ENCODE measurements at regions not wholly inside any gene's neighbourhood (a gene's known extent, or its start where the extent isn't known, plus 50 kb on each side); places are given as distances from the start of the nearest gene placed in this dataset.

GRCh38 chr3:41018855-41019254 lies 180.4 kb upstream of the CTNNB1 start:
- in situ Hi-C loops (cut with MboI; ENCODE audit: low sequenced_read_pairs): no loop called here

- in situ Hi-C loops (cut with MboI; ENCODE audit: low sequenced_read_pairs): no loop called here
Measured at GRCh38 chr3:41024031-41024836, 175.1 kb upstream of the CTNNB1 start.

DNA sequence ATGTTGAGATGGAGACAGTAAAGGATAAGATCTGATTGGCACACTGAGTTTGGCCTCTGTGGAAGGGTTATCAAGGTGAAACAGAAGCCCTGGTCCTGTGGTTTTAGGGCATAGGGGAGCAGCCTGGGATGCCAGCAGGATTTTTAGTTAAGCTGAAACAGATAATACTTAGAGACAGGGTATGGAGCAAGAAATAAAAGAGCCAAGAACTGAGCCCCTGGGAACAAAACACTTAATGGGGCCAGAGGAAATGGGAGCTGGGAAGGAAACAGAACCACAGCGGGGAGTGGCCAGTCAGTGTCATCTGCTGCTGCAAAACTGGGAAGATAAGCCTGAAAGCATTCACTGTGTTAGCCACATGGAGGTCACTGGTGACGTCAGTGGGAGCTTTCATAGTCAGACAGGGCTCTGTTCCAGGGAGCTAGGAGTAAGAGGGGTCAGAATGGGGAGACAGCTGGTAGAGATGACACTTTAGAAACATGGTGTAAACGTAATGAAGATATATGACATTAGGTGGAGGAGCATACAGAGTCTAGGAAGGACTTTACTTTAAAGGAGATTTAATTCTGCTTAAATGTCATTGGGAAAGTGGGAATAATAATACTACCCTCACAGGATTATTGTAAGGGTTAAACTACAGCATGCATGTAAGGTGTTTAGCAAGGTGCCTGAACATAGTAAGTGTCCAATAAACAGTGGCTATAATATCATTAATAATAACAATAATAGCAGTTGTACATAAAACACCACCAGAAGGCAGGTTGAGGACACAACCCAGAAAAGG lies 172.7 kb upstream of the CTNNB1 start:
- in situ Hi-C loops (cut with MboI; ENCODE audit: low sequenced_read_pairs): no loop called here

GRCh38 chr3:41029356-41029755 lies 169.9 kb upstream of the CTNNB1 start:
- in situ Hi-C loops (cut with MboI; ENCODE audit: low sequenced_read_pairs): no loop called here

GRCh38 chr3:41030220-41030619 lies 169.1 kb upstream of the CTNNB1 start:
- in situ Hi-C loops (cut with MboI; ENCODE audit: low sequenced_read_pairs): no loop called here

DNA sequence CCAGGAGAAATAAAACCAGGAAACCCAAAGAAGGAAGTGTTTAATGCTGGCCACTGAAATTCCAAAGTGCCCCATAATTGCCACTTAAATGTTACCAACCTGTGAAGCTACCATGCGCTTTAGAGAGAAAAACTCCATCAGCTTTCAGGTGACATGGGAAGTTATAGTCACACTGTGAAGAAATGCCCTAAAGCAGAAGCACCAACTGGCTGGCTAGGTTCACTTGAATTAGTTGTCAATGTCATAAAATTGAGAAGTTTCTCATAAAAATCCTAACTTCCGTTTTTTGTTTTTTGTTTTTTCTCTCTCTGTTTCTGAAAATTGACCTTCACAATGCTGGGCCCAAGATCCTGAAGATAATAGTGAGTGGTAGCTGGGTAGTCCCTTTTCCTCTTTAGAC lies 167.9 kb upstream of the CTNNB1 start:
- in situ Hi-C loops (cut with MboI; ENCODE audit: low sequenced_read_pairs): no loop called here

DNA sequence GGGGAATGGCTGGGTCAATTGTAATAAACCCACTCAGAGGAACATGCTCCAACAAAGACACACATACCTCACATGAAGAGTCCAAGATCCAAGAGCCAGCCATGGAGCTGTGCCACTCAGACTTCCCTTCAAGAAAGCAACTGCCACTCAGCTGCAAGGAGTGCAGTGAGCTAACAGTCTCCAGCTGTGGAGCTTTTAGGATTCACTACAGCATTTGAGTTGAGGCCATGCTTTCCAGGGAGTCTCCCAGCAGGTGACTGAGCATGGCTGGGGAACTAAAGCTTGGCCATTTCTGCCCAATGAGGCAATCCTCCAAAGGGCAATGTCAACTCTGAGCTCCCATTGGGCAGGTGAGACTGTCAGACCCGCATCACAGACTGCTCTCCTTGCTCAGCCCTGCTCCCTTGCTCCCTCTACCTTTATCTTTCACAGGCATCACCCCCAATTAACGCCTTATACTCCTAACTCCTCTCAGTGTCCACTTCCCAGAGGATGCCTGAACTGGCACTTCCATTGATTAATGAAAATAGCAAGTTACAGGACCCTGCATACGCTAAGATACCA lies 165.3 kb upstream of the CTNNB1 start:
- in situ Hi-C loops (cut with MboI; ENCODE audit: low sequenced_read_pairs): no loop called here

DNA sequence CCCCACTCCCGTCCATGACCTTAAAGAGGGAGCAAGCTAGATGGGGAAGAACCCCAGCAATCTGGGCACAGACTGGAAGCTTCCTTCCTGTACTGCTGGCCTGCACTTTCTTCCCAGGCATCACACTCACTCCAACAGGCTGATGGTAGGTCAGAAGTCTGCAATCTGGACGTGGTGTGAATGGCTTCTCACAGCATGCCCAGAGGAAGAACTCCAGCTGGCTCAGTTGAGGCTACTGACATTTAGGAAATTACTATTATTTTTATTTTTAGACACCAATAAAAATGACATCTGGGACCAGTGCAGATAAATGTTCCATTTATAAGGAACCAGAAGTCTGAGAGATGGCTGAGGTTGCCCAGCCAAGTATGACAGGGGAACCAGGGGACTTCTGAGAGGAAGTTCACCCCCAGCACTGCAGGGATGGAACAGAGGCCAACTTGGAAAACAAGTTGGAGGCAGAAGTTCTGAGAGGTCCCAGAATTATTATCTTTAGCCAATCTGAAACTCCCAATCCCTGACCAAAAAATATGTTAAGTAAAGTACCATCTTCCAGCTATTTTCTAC lies 163.8 kb upstream of the CTNNB1 start:
- in situ Hi-C loops (cut with MboI; ENCODE audit: low sequenced_read_pairs): no loop called here

DNA sequence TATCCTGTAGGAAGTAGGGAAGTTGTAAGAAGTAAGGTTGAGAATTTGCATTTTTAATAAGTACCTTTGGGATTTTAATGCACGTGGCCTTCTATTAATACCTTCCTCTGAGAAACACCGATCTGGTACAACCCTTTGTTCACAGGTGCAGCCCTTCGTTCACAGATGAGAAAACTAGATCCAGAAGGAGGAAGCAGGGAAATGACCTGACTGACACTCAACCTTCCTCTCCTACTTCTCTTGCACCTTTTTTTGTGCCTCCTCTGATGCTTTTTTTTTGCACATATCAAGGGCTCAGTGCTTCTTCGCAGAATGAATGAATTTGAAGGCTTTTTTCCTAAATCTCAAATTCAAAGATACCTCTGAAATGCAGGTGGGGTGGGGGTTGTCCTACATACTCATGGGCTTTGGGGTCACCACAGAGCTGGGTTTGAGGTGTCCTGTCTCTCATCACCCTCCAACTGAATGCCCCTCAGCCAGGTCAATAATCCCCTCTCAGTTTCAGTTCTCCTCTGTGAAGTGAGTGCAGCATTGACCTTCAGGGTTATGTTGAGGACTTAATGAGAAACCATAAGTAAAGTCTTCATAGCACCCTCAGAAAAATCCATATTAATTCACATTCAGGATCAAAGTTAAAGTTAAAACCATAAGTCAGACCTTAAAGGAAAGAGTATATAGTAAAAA lies 161.5 kb upstream of the CTNNB1 start:
- in situ Hi-C loops (cut with MboI; ENCODE audit: low sequenced_read_pairs): no loop called here

DNA sequence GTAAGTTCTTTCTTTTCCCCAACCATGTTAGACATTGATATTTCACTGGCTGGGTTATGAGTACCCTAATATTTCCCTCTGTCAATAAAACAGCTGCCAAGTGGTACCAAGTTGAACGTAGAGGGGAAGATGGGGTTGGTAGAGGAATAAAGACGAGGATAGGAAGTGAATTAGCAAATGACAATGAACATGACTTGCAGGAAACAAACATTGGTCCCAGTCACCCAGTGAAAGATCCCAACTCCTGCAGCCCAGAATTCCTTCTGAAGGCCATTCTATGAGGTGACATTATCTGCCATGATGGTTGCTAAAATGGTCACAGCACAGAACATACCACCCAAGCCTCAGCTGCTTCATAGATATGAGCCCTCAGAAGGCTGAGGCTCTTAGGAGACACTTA lies 159.0 kb upstream of the CTNNB1 start:
- in situ Hi-C loops (cut with MboI; ENCODE audit: low sequenced_read_pairs): no loop called here

- in situ Hi-C loops (cut with MboI; ENCODE audit: low sequenced_read_pairs): no loop called here
Measured at GRCh38 chr3:41041462-41041861, 157.8 kb upstream of the CTNNB1 start.

DNA sequence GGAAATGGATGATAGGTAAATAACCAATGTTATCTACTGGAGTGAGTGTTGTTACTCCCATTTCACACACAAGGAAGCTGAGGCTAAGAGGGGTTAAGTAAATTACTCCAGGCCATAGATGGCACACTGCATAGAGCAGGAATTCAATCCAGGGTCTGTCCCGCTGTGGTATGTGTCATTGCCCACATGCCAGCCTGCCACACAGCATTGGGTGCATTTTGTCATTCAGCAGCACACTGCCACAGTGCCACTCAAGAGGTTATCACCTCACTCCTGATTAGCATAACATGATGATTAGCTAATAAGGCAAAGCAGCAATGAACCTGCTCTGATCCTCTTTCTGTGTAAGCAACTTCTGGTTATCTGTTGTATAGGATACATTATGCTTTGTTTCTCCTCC lies 157.4 kb upstream of the CTNNB1 start:
- in situ Hi-C loops (cut with MboI; ENCODE audit: low sequenced_read_pairs): no loop called here

GRCh38 chr3:41044523-41044922 lies 154.8 kb upstream of the CTNNB1 start:
- in situ Hi-C loops (cut with MboI; ENCODE audit: low sequenced_read_pairs): no loop called here

DNA sequence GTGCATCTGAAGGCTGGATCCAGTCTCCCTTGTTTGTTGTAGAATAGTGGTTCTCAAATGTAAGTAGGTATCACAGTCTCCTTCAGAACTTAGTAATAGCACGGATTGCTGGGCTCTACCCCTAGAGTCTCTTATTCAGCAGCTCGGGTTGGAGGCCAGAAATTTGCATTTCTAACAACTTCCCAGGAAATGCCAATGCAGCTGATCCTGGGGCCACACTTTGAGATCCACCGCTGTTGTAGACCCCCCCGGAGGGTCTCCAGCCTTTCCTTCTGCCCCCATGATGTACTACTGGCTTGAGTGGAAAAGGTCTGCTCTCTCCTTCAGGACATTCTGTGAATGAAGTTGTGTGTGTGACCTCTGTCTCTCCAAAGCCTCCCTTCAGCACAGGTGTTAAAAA lies 153.8 kb upstream of the CTNNB1 start:
- in situ Hi-C loops (cut with MboI; ENCODE audit: low sequenced_read_pairs): no loop called here

DNA sequence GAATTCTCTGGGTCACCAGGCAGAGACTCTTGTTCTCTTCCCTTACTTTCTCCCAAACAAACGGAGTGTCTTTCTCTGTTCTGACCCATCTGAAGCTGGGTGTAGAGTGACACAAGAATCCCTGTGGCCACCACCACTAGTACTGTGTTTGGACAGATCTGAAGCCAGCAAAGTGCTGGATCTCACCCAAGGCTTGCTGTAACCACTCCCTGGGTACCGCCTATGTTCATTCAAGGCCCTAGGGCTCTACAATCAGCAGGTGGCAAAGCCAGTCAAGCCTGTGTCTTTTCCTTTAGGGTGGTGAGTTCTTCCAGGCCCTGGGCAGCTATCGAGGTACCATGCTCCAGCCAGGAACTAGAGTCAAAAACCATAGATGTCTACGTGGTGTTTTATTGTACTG lies 149.2 kb upstream of the CTNNB1 start:
- in situ Hi-C loops (cut with MboI; ENCODE audit: low sequenced_read_pairs): no loop called here

GRCh38 chr3:41053220-41053619 lies 146.1 kb upstream of the CTNNB1 start:
- in situ Hi-C loops (cut with MboI; ENCODE audit: low sequenced_read_pairs): no loop called here

DNA sequence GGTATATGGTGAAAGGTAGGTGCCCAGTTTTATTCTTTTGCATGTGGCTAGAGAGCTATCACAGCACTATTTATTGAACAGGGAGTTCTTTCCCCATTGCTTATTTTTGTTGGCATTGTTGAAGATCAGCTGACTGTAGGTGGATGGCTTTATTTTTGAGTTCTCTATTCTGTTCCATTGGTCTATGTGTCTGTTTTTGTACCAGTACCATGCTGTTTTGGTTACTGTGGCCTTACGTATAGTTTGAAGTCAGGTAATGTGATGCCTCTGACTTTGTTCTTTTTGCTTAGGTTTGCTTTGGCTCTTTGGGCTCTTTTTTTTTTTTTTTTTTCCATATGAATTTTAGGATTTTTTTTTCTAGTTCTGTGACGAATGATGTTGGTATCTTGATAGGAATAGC lies 139.2 kb upstream of the CTNNB1 start:
- in situ Hi-C loops (cut with MboI; ENCODE audit: low sequenced_read_pairs): no loop called here

GRCh38 chr3:41064070-41064469 lies 135.2 kb upstream of the CTNNB1 start:
- in situ Hi-C loops (cut with MboI; ENCODE audit: low sequenced_read_pairs): no loop called here

- in situ Hi-C loops (cut with MboI; ENCODE audit: low sequenced_read_pairs): no loop called here
Measured at GRCh38 chr3:41064526-41064925, 134.8 kb upstream of the CTNNB1 start.

- in situ Hi-C loops (cut with MboI; ENCODE audit: low sequenced_read_pairs): no loop called here
Measured at GRCh38 chr3:41065340-41065739, 134.0 kb upstream of the CTNNB1 start.

DNA sequence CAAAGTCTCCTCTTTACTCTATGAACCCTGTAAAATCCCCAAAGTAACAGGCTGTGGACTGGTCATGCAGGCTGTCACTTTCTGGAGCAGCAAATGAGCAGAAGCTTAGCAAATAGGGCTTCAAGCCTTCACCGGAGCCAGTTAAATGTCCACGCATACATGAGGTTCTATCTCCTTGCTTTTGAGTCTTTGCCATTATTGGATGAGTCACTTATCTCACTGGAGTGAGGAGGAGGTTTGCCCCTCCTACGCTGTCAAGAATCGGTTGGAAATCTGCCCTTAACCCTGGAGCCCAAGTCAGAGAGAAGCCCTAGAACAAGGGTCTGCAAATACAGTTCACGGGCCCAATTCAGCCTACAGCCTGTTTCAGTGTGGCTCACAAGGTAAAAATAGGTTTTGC lies 126.1 kb upstream of the CTNNB1 start:
- in situ Hi-C loops (cut with MboI; ENCODE audit: low sequenced_read_pairs): no loop called here

All from HL-60/S4 treated with phorbol 12-myristate 13-acetate at 8.2 ng/mL for 4 days and 3 days (cell line).